ENCODE measurements at regions not wholly inside any gene's neighbourhood (a gene's known extent, or its start where the extent isn't known, plus 50 kb on each side); places are given as distances from the start of the nearest gene placed in this dataset.
"Not testable (repeated sequence)": the region's sequence is repeated elsewhere in the genome, so short reads cannot be mapped to it uniquely, and the experiment has no call there.

GRCh38 chr2:239836021-239836765 lies 188.9 kb downstream of the NDUFA10 start:
- 0 out of 2 replicates have a peak, but pooled peaks cover 3% of the 10 kb centered on the region for H3K27me3 ChIP-seq
- 0 out of 2 replicates have a peak, but pooled peaks cover 3% of the 10 kb centered on the region for H3K9me3 ChIP-seq (replicated peaks)
- no peaks in the 10 kb centered on the region for H3K36me3 ChIP-seq
- H3K4me3 ChIP-seq, result no peak overlapping the region
- no peak overlapping the region for H3K27ac ChIP-seq
- no peak for DNase-seq
- peaks cover 9% of the 10 kb centered on the region; the same call in 1 of the 2 replicates for H3K4me1 ChIP-seq

- DNase-seq, result no peak
These were observed 190.1 kb downstream of the NDUFA10 start for GRCh38 chr2:239835056-239835455.

GRCh38 chr2:239834143-239834542 lies 191.0 kb downstream of the NDUFA10 start:
- Histone ChIP-seq H3K4me3 (no peak overlapping the region), H3K4me1 (peaks cover 21% of the 10 kb centered on the region; the same call in 1 of the 2 replicates), H3K27ac (no peak overlapping the region), H3K27me3 (0 out of 2 replicates have a peak, but pooled peaks cover 3% of the 10 kb centered on the region), H3K36me3 (no peaks in the 10 kb centered on the region), H3K9me3 (replicated peaks) (0 out of 2 replicates have a peak, but pooled peaks cover 3% of the 10 kb centered on the region)
- no peak for DNase-seq

More at GRCh38 chr2:239835056-239835455, 190.1 kb downstream of the NDUFA10 start:
- H3K4me1 ChIP-seq, result peaks cover 20% of the 10 kb centered on the region; the same call in 1 of the 2 replicates
- H3K36me3 ChIP-seq, result no peaks in the 10 kb centered on the region
- H3K27me3 ChIP-seq, result 0 out of 2 replicates have a peak, but pooled peaks cover 3% of the 10 kb centered on the region
- no peak overlapping the region for H3K27ac ChIP-seq
- no peak overlapping the region for H3K4me3 ChIP-seq
- H3K9me3 ChIP-seq (replicated peaks), result 0 out of 2 replicates have a peak, but pooled peaks cover 3% of the 10 kb centered on the region

- H3K4me3 ChIP-seq, result no peak overlapping the region
- H3K27me3 ChIP-seq, result 0 out of 2 replicates have a peak, but pooled peaks cover 3% of the 10 kb centered on the region
- H3K36me3 ChIP-seq, result no peaks in the 10 kb centered on the region
- no peak overlapping the region for H3K27ac ChIP-seq
- 0 out of 2 replicates have a peak, but pooled peaks cover 3% of the 10 kb centered on the region for H3K9me3 ChIP-seq (replicated peaks)
- DNase-seq, result no peak
- H3K4me1 ChIP-seq, result peaks cover 21% of the 10 kb centered on the region; the same call in 1 of the 2 replicates
These were observed 191.7 kb downstream of the NDUFA10 start for GRCh38 chr2:239833269-239834109.

- 0 out of 2 replicates have a peak, but pooled peaks cover 3% of the 10 kb centered on the region for H3K9me3 ChIP-seq (replicated peaks)
- no peak for DNase-seq
- no peaks in the 10 kb centered on the region for H3K36me3 ChIP-seq
These were observed 192.5 kb downstream of the NDUFA10 start for GRCh38 chr2:239832490-239833268.

GRCh38 chr2:239831861-239832489 lies 193.2 kb downstream of the NDUFA10 start:
- Histone ChIP-seq H3K9me3 (replicated peaks) (0 out of 2 replicates have a peak, but pooled peaks cover 2% of the 10 kb centered on the region), H3K4me3 (no peak overlapping the region), H3K4me1 (peaks cover 21% of the 10 kb centered on the region; the same call in 1 of the 2 replicates), H3K27me3 (0 out of 2 replicates have a peak, but pooled peaks cover 3% of the 10 kb centered on the region), H3K36me3 (no peaks in the 10 kb centered on the region), H3K27ac (no peak overlapping the region)
- no peak for DNase-seq

More at GRCh38 chr2:239832490-239833268, 192.5 kb downstream of the NDUFA10 start:
- Histone ChIP-seq H3K4me3 (no peak overlapping the region), H3K4me1 (peaks cover 21% of the 10 kb centered on the region; the same call in 1 of the 2 replicates), H3K27ac (no peak overlapping the region), H3K27me3 (0 out of 2 replicates have a peak, but pooled peaks cover 3% of the 10 kb centered on the region)

GRCh38 chr2:239831001-239831731 lies 194.0 kb downstream of the NDUFA10 start:
- Histone ChIP-seq H3K27ac (no peak overlapping the region), H3K9me3 (replicated peaks) (no peaks in the 10 kb centered on the region)
- peak; percentile 73 to 74 for DNase-seq

GRCh38 chr2:239830121-239831000 lies 194.8 kb downstream of the NDUFA10 start:
- no peak overlapping the region for H3K4me3 ChIP-seq
- H3K27me3 ChIP-seq, result 0 out of 2 replicates have a peak, but pooled peaks cover 3% of the 10 kb centered on the region
- peaks cover 21% of the 10 kb centered on the region; the same call in 1 of the 2 replicates for H3K4me1 ChIP-seq
- no peak for DNase-seq
- no peak overlapping the region for H3K27ac ChIP-seq
- H3K9me3 ChIP-seq (replicated peaks), result no peaks in the 10 kb centered on the region
- no peaks in the 10 kb centered on the region for H3K36me3 ChIP-seq

More at GRCh38 chr2:239831001-239831731, 194.0 kb downstream of the NDUFA10 start:
- Histone ChIP-seq H3K36me3 (no peaks in the 10 kb centered on the region), H3K27me3 (0 out of 2 replicates have a peak, but pooled peaks cover 3% of the 10 kb centered on the region), H3K4me3 (no peak overlapping the region), H3K4me1 (peaks cover 21% of the 10 kb centered on the region; the same call in 1 of the 2 replicates)

- no peak overlapping the region for H3K4me3 ChIP-seq
- no peak overlapping the region for H3K27ac ChIP-seq
- H3K4me1 ChIP-seq, result peaks cover 21% of the 10 kb centered on the region; the same call in 1 of the 2 replicates
- H3K36me3 ChIP-seq, result no peaks in the 10 kb centered on the region
- H3K27me3 ChIP-seq, result 0 out of 2 replicates have a peak, but pooled peaks cover 3% of the 10 kb centered on the region
- DNase-seq, result no peak
- no peaks in the 10 kb centered on the region for H3K9me3 ChIP-seq (replicated peaks)
These were observed 195.8 kb downstream of the NDUFA10 start for GRCh38 chr2:239829326-239829725.

GRCh38 chr2:239828973-239829275 lies 196.2 kb downstream of the NDUFA10 start:
- peaks cover 21% of the 10 kb centered on the region; the same call in 1 of the 2 replicates for H3K4me1 ChIP-seq
- not testable (repeated sequence) for H3K4me3 ChIP-seq; H3K36me3 ChIP-seq; H3K27me3 ChIP-seq; H3K9me3 ChIP-seq (replicated peaks); H3K27ac ChIP-seq; DNase-seq

GRCh38 chr2:239828192-239828972 lies 196.8 kb downstream of the NDUFA10 start:
- H3K27ac ChIP-seq, result no peak overlapping the region
- H3K4me3 ChIP-seq, result no peak overlapping the region
- no peaks in the 10 kb centered on the region for H3K36me3 ChIP-seq
- DNase-seq, result no peak
- 0 out of 2 replicates have a peak, but pooled peaks cover 3% of the 10 kb centered on the region for H3K27me3 ChIP-seq
- H3K9me3 ChIP-seq (replicated peaks), result no peaks in the 10 kb centered on the region
- peaks cover 21% of the 10 kb centered on the region; the same call in 1 of the 2 replicates for H3K4me1 ChIP-seq

GRCh38 chr2:239827523-239827890 lies 197.6 kb downstream of the NDUFA10 start:
- H3K36me3 ChIP-seq, result no peaks in the 10 kb centered on the region
- H3K4me3 ChIP-seq, result no peak overlapping the region
- H3K27me3 ChIP-seq, result 0 out of 2 replicates have a peak, but pooled peaks cover 3% of the 10 kb centered on the region
- H3K9me3 ChIP-seq (replicated peaks), result no peaks in the 10 kb centered on the region
- H3K27ac ChIP-seq, result no peak overlapping the region
- DNase-seq, result no peak
- peaks cover 21% of the 10 kb centered on the region; the same call in 1 of the 2 replicates for H3K4me1 ChIP-seq
